ENCODE measurements at regions not wholly inside any gene's neighbourhood (a gene's known extent, or its start where the extent isn't known, plus 50 kb on each side); places are given as distances from the start of the nearest gene placed in this dataset.

- TF ChIP-seq, protein P1, sequence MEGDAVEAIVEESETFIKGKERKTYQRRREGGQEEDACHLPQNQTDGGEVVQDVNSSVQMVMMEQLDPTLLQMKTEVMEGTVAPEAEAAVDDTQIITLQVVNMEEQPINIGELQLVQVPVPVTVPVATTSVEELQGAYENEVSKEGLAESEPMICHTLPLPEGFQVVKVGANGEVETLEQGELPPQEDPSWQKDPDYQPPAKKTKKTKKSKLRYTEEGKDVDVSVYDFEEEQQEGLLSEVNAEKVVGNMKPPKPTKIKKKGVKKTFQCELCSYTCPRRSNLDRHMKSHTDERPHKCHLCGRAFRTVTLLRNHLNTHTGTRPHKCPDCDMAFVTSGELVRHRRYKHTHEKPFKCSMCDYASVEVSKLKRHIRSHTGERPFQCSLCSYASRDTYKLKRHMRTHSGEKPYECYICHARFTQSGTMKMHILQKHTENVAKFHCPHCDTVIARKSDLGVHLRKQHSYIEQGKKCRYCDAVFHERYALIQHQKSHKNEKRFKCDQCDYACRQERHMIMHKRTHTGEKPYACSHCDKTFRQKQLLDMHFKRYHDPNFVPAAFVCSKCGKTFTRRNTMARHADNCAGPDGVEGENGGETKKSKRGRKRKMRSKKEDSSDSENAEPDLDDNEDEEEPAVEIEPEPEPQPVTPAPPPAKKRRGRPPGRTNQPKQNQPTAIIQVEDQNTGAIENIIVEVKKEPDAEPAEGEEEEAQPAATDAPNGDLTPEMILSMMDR (IDR thresholded peaks at IDR 0.05) = no peak
- no peak for TF ChIP-seq EZH2 (IDR thresholded peaks at IDR 0.05)
Observed at GRCh38 chr3:107055181-107055942, 321.9 kb upstream of the CCDC54 start.

All from neural progenitor cell (in vitro differentiated cells).